ENCODE measurements at regions not wholly inside any gene's neighbourhood (a gene's known extent, or its start where the extent isn't known, plus 50 kb on each side); places are given as distances from the start of the nearest gene placed in this dataset.

- Histone ChIP-seq H3K4me1 (ENCODE audit: low read depth) (no peaks in the 10 kb centered on the region), H3K27ac (no peak overlapping the region), H3K36me3 (no peaks in the 10 kb centered on the region), H3K27me3 (no peaks in the 10 kb centered on the region), H3K4me3 (no peak overlapping the region), H3K9me3 (ENCODE audit: low read depth) (no peaks in the 10 kb centered on the region)
- no peak for TF ChIP-seq CTCF (IDR thresholded peaks at IDR 0.05; ENCODE audit: low read depth, low read length)
- DNase-seq (ENCODE audit: low read depth in 1 of 2, low spot score in 1 of 2) = no peak
Observed at GRCh38 chr12:131403676-131404075, 307.2 kb upstream of the SFSWAP start.

- H3K36me3 ChIP-seq = no peaks in the 10 kb centered on the region
- H3K27ac ChIP-seq = no peak overlapping the region
- no peaks in the 10 kb centered on the region for H3K4me1 ChIP-seq (ENCODE audit: low read depth)
- no peak overlapping the region for H3K4me3 ChIP-seq
- no peak for DNase-seq (ENCODE audit: low read depth in 1 of 2, low spot score in 1 of 2)
- TF ChIP-seq CTCF (IDR thresholded peaks at IDR 0.05; ENCODE audit: low read depth, low read length) = no peak
- no peaks in the 10 kb centered on the region for H3K27me3 ChIP-seq
- no peaks in the 10 kb centered on the region for H3K9me3 ChIP-seq (ENCODE audit: low read depth)
Observed at GRCh38 chr12:131404705-131405104, 306.2 kb upstream of the SFSWAP start.

GRCh38 chr12:131407221-131408035, 303.5 kb upstream of the SFSWAP start:
- DNase-seq (ENCODE audit: low read depth in 1 of 2, low spot score in 1 of 2) = no peak
- Histone ChIP-seq H3K9me3 (ENCODE audit: low read depth) (no peaks in the 10 kb centered on the region), H3K27me3 (no peaks in the 10 kb centered on the region), H3K4me1 (ENCODE audit: low read depth) (no peaks in the 10 kb centered on the region), H3K4me3 (no peak overlapping the region), H3K36me3 (no peaks in the 10 kb centered on the region), H3K27ac (no peak overlapping the region)
- no peak for TF ChIP-seq CTCF (IDR thresholded peaks at IDR 0.05; ENCODE audit: low read depth, low read length)

- no peak for TF ChIP-seq CTCF (IDR thresholded peaks at IDR 0.05; ENCODE audit: low read depth, low read length)
- H3K36me3 ChIP-seq = no peaks in the 10 kb centered on the region
- H3K4me3 ChIP-seq = no peak overlapping the region
- no peak overlapping the region for H3K27ac ChIP-seq
- H3K4me1 ChIP-seq (ENCODE audit: low read depth) = no peaks in the 10 kb centered on the region
- DNase-seq (ENCODE audit: low read depth in 1 of 2, low spot score in 1 of 2) = no peak
- H3K9me3 ChIP-seq (ENCODE audit: low read depth) = no peaks in the 10 kb centered on the region
- H3K27me3 ChIP-seq = no peaks in the 10 kb centered on the region
Observed at GRCh38 chr12:131408036-131408365, 302.9 kb upstream of the SFSWAP start.

- no peak for DNase-seq (ENCODE audit: low read depth in 1 of 2, low spot score in 1 of 2)
- H3K4me1 ChIP-seq (ENCODE audit: low read depth) = no peaks in the 10 kb centered on the region
- H3K27ac ChIP-seq = no peak overlapping the region
- H3K36me3 ChIP-seq = no peaks in the 10 kb centered on the region
- no peak for TF ChIP-seq CTCF (IDR thresholded peaks at IDR 0.05; ENCODE audit: low read depth, low read length)
- no peaks in the 10 kb centered on the region for H3K9me3 ChIP-seq (ENCODE audit: low read depth)
- H3K27me3 ChIP-seq = no peaks in the 10 kb centered on the region
- H3K4me3 ChIP-seq = no peak overlapping the region
Observed at GRCh38 chr12:131408484-131408883, 302.4 kb upstream of the SFSWAP start.
